NCI-H2029 treated with DMSO at 0.1 percent for 48 hours (cell line): ENCODE measurements at regions not wholly inside any gene's neighbourhood (a gene's known extent, or its start where the extent isn't known, plus 50 kb on each side); places are given as distances from the start of the nearest gene placed in this dataset.
"Not testable (repeated sequence)": the region's sequence is repeated elsewhere in the genome, so short reads cannot be mapped to it uniquely, and the experiment has no call there.

Source experiments
- DNase-seq: peaks from one replicate; lab custom pipeline; 2025; lab: John Stamatoyannopoulos, UW

DNA sequence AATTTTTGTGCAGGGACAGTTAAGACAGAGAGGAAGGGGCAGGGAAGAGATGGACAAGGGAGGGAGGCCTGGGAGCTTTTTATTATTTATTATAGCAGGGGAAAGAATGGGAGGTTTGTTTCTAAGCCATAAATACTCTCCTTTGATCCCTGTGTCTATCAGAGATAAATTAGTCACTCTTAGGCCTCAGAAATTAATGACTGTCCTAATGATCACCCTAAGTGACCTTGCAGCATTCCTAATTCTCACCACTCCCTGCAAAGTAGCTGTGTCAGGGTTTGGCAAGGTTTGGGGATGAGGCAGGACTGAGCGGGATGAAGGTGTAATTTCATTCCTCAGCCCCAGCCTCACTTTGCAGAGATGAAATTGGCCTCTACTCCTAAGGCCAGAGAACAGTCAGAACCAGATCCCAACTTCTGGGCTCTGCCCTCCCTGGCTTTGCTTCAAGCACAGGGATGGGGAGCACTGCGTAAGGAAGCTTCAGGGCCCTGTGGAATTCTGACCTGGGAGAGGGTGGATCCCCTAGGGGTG, 95.0 kb downstream of the TMEM17 start:
- DNase-seq = no peak

DNA sequence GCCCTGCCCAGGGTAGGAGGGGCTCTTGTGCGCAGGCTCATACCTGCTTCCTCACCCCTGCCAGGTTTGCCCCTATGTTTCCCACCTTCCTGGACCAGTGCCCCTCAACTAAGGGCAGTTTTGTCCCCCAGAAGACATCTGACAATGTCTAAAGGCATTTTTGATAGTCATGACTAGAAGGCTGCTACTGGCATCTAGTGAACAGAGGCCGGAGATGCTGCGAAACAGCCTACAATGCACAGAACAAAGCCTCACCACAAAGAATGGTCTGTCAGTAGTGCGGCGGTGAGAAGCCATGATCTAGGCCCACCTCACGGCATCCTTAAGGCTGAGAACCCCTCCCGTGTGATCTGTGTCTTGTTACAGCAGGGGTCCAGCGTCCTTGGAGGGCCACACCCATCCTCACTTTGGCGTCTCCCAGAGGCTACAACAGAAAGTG, 96.0 kb downstream of the TMEM17 start:
- DNase-seq = no peak

DNA sequence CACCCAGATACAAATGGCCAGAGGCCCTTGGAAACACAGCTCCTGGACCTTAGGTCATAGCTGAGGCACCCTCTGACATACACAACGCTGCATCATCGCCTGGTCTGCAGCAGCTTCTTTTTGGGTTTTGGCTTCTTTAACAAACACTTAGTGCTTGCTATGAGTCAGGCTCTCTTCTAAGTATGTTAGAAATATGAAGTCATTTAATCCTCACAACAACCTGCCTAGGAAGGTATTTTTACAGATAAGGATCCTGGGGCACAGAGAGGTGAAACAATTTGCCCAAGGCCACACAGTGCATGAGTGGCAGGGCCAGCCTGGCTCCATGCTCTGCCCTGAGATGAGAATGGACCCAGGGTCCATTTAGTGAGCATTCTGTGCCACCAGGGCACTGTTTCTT, 96.6 kb downstream of the TMEM17 start:
- DNase-seq = no peak

DNA sequence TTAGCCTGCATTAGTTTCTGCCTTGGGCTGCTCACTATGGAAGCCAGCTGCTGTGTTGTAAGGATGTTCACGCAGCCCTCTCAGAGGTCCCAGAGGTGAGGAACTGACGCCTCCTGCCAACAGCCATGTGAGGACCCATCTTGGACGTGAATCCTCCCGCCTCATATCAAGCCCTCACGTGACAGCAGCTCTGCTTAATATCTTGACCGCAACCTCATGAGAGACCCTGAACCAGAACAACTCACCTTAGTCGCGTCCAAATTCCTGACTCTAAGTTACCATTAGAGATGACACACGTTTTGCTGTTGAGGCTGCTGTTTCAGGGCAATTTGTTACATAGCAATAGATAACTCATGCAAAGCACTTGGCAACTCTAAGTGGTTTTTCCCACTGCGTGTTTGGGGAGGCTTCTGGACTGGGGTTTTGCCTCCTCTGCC, 97.7 kb downstream of the TMEM17 start:
- no peak for DNase-seq

DNA sequence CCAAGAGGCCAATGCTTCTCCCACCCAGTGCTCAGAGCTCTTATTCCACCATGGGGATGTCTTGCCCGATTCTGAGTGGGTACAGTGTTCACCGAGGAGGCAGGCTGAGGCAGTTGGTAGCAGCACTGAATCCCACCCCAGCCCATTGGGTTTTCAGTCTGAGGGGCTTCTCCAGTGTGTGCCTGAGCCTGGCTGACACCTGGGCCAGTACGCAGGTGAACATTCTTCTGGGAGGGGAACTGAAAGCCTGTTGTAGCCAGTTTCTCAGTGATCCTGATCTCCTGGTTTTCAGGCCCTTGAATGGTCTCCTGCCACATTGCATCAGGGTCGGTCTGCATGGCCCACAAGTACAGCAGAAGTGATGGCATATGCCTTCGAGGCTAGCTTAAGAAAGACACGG, 98.2 kb downstream of the TMEM17 start:
- DNase-seq = no peak

DNA sequence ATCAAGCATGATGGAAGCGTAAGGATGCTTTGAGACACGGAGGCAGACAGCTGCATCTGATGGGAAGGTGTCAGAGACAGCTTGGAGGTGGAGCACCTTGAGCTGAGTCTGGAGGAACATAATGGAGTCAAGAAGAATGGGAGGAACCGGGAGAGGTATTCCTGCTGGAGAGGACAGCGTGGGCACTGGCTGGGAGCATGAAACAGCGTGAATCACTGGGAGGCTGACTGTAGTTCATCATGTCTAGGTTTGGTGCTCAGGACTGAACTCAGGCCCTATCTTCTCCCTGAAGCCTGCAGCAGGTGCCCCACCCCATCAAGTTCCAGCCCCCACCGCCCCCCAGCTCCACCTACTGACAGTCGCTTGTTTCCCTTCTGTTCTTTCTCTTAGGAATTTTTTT, 98.6 kb downstream of the TMEM17 start:
- no peak for DNase-seq

DNA sequence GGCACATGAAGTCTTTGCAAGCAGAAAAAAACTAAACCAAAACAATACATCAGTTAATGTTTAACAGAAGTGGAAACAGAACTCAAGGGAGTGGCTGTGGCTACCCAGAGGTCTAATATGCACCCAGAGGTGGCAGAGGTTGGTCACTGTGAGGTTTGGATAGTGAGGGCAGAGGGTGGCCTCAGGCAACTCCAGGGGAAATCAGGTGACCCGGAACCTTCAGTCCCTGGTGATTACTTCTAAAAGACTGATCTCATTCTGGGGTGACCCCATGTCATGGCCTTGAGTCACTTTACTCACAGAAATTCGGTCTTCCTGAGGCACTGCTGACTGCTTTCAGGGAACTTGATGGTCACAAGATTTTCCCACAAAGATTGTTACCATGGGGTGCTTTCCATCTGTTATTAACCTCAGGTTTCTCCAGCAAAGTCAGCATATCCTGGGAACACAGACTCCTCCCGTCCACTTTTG, 99.4 kb downstream of the TMEM17 start:
- DNase-seq = no peak

DNA sequence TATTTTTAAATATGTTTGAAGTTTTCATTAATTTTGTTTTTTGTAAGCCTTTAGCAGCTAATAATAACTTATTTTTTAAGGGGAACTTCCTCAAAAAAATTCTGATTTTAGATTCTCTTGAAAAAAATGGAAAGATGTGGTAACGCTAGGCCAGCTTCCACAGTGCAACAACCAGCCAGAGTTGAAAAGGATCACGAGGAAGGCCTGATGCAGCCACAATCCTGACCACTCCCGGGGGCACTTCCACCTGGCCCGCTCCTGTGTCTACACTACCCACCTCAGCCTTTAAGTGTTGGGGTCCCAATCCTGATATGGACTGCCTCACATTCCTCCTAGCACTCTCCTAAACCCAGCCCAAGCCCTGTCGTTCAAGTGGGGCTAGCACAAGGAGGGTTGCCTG, 101.1 kb downstream of the TMEM17 start:
- DNase-seq = no peak

DNA sequence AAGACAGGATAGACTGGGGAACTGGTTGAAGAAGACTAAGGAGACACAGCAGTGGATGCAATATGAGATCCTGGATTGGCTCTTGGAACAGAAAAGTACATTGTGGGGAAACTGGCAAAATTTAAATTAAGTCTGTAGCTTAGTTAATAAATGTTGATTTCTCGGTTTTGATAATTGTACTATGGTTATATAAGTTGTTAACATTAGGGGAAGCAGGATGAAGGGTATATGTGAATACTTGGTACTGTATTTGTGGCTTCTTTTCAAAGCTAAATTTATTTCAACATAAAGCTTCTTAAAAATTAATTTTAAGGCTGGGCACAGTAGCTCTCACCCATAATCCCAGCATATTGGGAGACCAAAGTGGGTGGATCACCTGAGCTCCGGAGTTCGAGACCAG, 103.8 kb downstream of the TMEM17 start:
- DNase-seq = no peak

DNA sequence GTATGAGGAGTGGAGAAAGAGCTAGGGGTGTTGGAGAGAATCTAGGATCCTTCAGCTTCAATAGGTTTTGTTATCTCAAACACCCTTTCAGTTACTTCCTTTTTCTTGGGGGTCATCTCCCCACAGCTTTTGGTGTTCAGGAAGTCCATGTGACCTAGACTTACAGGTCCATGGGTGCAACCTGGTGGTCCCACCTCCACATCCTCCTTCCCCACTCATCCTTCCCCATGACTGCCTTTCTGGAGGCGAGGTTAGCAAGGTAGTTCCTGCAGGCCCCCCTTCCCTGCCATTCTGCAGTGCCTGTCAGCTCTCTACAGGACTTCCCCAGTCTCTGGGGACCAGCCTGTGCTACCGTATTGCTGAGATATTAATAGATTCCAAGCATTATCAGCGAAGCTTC, 107.6 kb downstream of the TMEM17 start:
- no peak for DNase-seq

DNA sequence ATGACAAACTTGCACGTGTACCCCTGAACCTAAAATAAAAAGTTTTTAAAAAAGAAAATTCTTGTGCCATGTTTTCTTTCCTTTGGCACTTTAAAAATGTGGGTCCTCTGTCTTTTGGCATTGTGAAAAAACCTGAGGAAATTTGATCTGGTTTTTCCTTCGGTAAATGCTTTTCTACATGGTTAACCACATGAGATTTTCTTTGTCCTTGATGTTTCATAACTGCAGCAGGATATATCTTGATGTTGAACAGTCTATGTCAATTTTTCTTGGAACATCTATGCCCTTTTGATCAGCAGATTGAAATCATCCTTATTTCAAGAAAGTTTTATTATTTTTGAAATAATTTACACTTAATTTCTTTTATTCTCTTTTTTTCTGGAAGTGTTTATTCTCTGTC, 109.1 kb downstream of the TMEM17 start:
- no peak for DNase-seq

DNA sequence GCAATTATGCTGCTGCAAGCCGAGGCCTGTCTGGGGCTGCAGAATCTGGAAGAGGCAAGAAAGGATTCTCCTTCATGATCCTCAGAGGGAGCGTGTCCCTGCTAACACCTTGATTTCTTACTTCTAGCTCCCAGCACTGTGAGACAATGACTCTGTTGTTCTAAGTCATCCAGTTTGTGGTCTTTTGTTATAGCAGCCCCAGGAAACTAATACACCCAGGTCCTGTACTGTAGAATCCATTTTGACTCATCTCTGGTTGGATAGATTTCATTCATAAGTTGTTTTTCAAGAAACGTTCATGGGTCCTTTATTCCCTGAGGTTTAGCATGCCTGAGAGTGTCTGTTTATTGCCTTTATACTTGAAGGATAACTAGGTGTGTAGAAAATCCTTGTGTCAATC, 112.7 kb downstream of the TMEM17 start:
- DNase-seq = no peak

DNA sequence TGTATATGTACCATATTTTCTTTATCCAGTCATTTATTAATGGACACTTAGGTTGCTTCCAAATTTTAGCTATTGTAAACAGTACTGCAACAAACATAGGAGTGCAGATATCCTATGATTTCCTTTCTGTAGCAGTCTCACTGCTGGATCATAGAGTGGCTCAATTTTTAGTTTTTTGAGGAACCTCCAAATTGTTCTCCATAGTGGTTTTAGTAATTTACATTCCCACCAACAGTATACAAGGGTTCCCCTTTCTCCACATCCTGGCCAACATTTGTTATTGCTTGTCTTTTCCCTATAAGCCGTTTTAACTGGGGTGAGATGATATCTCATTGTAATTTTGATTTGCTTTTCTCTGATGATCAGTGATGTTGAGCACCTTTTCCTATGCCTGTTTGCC, 114.3 kb downstream of the TMEM17 start:
- no peak for DNase-seq

DNA sequence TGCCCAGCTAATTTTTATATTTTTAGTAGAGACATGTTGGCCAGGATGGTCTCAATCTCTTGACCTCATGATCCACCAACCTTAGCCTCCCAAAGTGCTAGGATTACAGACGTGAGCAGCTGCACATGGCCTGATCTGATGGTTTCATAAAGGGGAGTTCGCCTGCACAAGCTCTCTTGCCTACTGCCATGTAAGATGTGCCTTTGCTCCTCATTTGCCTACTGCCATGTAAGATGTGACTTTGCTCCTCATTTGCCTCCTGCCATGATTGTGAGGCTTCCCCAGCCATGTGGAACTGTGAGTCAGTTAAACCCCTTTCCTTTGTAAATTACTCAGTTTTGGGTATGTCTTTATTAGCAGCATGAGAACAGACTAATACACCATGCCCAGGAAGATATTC, 119.6 kb downstream of the TMEM17 start:
- not testable (repeated sequence) for DNase-seq

DNA sequence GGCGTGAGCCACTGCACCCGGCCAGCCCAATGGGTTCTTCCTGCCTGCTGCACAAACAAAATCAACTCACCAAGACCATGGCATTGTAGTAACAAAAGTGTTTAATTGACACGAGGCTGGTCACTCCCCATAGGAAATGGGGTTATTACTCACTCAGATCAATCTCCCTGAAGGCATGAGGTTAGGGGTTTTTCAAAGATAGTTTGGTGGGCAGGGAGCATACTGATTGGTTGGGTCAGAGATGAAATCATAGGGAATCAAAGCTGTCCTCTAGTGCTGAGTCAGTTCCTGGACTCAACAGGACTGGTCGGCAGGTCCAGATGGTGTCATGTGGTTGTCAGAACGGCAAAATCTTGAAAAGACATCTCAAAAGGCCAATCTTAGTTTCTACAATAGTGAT, 122.1 kb downstream of the TMEM17 start:
- no peak for DNase-seq

DNA sequence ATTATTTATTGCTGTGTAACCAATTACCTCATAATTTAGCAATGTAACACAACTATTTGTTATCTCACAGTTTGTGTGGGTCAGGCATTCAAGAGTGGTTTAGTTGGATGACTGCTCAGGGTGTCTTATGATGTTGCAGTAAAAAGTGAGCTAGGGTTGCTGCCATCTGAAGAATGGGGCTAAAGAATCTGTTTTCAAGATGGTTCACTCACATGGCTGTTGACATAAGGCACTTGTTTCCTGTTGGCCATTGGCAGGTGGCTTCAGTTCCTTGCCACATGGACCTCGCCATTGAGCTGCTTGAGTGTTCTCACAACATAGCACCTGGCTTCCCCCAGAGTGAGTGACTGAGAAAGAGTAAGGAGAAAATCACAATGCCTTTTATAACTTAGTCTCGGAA, 123.2 kb downstream of the TMEM17 start:
- DNase-seq = no peak

DNA sequence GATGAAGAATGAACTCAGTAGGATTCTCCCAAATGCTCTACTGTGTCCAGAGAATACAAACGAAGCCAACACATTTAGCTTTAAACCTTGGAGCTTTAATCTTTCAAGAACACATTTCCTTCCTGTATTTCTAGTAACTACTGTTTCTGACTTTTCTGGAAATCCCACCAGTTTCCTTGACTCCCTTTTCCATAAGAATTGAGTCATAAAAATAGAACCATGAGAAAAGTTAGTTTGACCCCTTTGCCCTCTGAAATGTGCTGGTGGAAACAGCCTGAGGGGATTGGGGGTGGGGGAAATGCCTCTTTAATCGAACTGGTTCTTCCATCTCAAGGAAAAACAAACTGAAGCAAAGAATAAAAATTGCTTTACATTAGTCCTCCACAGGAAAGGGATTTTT, 123.9 kb downstream of the TMEM17 start:
- no peak for DNase-seq

DNA sequence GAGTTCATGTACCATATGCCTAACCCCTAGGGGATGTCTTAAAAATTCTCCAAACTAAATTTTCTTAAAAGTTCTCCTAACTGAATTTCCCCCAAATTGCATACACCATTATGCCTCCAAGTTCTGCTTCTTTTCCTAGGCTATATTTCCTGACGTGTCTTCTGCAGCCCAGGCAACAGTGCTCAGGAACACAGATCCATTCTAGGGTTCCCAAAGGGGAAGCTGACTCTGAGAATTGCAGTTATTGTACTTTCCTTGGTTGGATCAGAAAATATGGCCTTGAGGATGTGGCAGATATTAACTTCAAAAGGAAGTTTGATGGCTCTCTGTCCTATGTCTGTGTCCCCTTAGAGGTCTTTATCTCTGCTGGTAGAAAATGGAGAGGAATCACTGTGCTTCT, 124.3 kb downstream of the TMEM17 start:
- DNase-seq = no peak

DNA sequence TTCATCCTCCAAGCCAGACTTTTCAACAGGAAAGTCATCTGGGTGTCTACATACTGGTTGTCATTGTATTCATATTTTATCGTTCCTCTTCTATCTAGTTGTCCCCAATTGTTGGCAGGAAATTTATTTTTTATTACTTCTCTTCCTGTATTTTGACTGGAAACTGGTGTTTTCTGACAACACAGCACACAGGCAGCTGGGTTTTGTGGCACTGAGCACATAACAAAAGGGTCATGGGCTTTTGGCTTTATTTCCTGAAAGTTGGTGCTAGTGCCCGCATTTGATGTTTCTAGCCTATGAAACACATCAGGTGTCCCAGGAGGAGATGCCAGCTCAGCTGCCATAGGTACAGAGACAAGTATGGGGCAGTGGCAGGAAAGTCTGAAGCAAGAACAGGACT, 126.4 kb downstream of the TMEM17 start:
- no peak for DNase-seq

DNA sequence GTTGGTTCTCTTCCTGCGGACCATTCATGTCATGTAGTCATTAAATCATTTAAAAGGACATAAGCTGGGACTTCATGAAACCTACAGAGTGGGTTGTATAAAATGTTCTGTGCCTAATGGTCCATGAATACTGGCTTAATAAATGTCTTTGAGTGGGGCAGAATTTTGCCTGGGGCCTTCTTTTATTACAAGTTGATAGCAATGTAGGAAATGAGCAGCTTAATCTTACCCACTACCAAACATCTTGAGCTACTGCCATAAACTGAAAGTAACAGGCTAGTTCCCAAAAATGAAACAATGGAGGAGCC, 130.9 kb downstream of the TMEM17 start:
- DNase-seq = no peak

DNA sequence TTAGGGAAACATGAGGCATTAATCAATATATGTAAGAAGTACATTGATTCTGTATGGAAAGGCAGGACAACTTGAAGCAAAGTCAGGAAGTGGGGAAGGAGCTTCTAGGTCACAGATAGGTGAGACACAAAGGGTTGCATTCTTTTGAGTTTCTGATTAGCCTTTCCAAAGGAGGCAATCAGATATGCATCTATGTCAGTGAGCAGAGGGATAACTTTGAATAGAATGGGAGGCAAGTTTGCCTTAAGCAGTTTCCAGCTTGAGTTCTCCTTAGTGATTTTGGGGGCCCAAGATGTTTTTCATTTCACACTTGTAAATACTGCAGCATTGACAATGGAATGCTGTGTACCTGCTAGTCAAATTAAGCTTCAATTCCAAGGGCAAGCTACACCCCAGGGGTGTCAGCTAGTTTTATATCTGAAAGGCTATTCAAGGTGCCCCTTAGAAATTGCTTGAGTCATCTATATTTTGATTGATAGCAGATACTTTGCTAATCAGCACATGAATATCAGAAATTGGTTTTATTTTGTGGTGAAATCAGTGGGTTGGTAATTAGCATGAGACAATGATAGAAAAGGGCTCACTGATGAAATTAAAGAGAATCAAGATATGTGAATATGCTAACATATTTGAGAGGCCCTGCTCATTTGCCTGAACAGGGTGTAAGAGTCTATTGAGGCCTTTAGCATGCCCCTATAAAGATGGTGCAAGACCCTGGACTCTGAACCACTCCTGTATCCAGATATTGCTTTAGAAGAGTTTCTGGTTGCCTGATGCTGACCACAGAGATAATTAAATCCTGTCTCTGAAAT, 131.5 kb downstream of the TMEM17 start:
- no peak for DNase-seq

DNA sequence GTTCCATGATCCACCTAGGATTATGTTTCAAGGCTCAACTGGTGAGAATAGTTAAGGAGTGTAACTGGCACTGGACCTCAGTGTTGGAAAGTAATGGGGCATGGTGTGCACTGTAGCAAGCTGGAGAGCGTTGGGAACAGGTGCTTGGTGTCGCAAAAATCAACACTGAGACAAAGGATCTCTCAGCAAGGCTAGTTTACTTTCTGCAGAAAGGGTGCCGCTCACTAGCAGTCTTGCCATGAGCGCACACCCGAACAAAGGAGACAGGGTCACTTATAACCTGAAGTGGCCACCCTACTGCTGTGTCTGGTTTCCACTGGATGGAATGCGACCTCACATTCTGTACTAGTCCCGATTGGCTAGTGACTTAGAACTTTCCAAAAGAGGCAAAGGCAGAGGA, 133.2 kb downstream of the TMEM17 start:
- DNase-seq = no peak

DNA sequence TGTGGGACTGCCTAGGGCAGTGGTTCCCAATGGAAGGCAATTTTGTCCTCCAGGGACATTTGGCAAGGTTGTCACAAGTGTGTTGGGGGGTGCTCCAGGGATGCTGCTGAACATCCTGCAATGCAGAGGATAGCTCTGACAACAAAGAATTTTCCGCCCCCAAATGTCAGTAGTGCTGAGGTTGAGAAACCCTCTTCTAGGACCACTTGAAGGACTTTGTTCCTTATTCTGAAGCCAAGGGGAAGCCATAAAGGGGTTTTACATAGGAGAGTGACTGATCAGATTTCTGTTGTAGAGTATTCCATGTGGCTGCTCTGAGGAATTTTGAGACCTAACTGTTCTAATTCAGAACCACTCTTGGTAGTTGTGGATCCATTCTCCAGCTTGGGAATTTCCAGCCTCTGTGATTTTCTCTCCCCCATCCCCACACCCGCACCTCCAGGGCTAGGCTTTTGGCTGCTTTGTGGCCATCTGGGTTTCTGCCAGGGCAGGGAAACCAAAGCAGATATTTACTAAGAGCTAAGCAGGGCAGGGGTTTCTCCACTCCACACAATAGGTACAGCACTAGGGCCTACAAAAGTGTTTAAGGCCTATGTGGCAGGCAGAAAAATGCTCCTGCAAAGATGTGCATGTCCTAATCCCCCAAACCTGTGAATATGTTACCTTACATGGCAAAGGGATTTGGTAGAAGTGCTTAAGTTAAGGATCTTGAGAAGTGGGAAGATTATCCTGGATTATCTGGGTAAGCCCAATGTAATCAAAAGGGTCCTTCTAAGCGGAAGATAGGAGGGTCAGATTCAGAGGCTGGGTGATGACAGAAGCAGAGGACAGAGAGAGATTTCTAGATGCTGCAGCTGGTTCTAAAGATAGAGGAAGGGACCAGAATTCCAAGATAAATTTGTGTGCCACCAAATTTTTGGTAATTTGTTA, 135.4 kb downstream of the TMEM17 start:
- DNase-seq = no peak
